ENCODE measurements at regions not wholly inside any gene's neighbourhood (a gene's known extent, or its start where the extent isn't known, plus 50 kb on each side); places are given as distances from the start of the nearest gene placed in this dataset.

DNA sequence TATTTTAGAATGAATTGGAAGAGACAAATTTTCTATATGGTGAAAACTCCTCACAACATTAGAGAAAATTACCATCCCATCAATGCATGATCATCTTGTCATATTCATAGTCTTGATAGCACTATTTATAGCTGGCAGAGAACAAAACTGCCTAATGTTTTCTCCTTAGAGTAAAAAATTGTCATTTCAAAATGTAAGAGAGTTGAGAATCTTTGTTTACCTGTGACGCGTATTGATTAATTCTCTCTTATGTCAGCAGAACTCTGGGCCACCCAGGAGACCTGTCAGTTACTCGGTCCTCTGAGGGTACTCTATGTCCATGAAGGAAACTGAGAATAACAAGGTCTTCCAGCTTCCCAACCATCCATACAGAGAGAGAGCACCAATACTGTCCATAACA is 381.4 kb upstream of the ZP4 start:
- Histone ChIP-seq H3K4me3 (ENCODE audit: low read depth, low read length) (no peak overlapping the region), H3K36me3 (ENCODE audit: control insufficient read depth, insufficient read depth, low read length) (no peaks in the 10 kb centered on the region), H3K27me3 (ENCODE audit: control insufficient read depth, insufficient read depth, low read length) (no peaks in the 10 kb centered on the region)
- FAIRE-seq (no peak), DNase-seq (ENCODE audit: low read depth) (no peak)
- TF ChIP-seq, protein P1, sequence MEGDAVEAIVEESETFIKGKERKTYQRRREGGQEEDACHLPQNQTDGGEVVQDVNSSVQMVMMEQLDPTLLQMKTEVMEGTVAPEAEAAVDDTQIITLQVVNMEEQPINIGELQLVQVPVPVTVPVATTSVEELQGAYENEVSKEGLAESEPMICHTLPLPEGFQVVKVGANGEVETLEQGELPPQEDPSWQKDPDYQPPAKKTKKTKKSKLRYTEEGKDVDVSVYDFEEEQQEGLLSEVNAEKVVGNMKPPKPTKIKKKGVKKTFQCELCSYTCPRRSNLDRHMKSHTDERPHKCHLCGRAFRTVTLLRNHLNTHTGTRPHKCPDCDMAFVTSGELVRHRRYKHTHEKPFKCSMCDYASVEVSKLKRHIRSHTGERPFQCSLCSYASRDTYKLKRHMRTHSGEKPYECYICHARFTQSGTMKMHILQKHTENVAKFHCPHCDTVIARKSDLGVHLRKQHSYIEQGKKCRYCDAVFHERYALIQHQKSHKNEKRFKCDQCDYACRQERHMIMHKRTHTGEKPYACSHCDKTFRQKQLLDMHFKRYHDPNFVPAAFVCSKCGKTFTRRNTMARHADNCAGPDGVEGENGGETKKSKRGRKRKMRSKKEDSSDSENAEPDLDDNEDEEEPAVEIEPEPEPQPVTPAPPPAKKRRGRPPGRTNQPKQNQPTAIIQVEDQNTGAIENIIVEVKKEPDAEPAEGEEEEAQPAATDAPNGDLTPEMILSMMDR (IDR thresholded peaks at IDR 0.05; ENCODE audit: insufficient read depth, low read length, severe bottlenecking), result no peak

DNA sequence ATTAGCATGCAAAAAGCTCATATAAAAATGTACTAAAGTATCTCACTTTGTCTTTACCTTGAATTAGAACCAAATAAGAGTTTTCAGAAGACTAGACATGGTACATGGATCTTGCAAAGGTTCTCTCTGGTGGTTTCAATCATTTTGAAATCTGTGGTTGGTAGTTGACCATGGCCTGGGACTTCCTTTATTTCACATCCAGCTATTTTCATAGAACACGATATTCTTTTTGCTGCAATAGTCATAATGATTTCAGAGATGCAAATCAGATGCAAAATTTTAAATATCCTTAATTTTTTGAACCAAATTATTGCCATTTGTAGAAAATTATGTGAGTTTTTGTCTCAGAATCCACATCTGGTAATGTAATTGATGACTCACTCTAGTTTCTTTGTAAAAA is 375.1 kb upstream of the ZP4 start:
- TF ChIP-seq, protein P1 (IDR thresholded peaks at IDR 0.05; ENCODE audit: insufficient read depth, low read length, severe bottlenecking), result no peak
- no peak for DNase-seq (ENCODE audit: low read depth)
- H3K27me3 ChIP-seq (ENCODE audit: control insufficient read depth, insufficient read depth, low read length), result no peaks in the 10 kb centered on the region
- H3K4me3 ChIP-seq (ENCODE audit: low read depth, low read length), result no peak overlapping the region
- H3K36me3 ChIP-seq (ENCODE audit: control insufficient read depth, insufficient read depth, low read length), result no peaks in the 10 kb centered on the region
- no peak for FAIRE-seq

DNA sequence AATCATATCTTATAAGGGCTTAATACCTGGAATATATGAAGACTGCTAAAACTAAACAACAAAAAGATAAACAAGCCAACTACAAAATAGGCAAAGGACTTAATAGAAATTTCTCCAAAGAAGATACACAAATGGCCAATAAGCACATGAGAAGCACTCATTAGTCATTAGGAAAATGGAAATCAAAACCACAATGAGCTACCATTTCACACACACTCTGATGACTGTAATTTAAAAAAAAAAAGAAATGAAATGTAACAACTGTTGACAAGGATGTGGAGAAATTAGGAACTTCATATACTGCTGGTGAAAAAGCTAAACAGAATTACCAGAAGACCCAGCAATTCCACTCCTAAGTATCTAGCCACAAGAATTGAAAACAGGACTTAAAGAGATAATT is 374.2 kb upstream of the ZP4 start:
- TF ChIP-seq, protein P1 (IDR thresholded peaks at IDR 0.05; ENCODE audit: insufficient read depth, low read length, severe bottlenecking), result no peak
- DNase-seq (ENCODE audit: low read depth) (no peak), FAIRE-seq (no peak)
- Histone ChIP-seq H3K36me3 (ENCODE audit: control insufficient read depth, insufficient read depth, low read length) (no peaks in the 10 kb centered on the region), H3K4me3 (ENCODE audit: low read depth, low read length) (no peak overlapping the region), H3K27me3 (ENCODE audit: control insufficient read depth, insufficient read depth, low read length) (no peaks in the 10 kb centered on the region)

DNA sequence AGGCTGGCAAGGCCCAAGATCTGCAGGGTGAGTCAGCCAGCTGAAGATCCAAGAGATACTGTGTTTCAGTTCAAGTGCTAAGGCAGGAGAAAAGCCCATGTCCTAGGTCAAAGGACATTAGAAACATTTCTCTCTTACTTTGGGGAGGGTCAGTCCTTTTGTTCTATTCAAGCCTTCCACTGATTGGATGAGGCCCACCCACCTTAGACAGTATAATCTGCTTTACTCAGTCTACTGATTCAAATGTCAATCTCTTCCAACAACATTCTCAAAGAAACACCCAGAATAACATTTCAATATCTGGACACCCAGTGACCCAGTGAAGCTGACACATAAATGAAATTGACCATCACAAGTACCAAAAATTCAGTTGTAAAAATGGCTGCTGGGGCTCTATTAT is 367.8 kb upstream of the ZP4 start:
- Histone ChIP-seq H3K36me3 (ENCODE audit: control insufficient read depth, insufficient read depth, low read length) (no peaks in the 10 kb centered on the region), H3K27me3 (ENCODE audit: control insufficient read depth, insufficient read depth, low read length) (no peaks in the 10 kb centered on the region), H3K4me3 (ENCODE audit: low read depth, low read length) (no peak overlapping the region)
- FAIRE-seq (no peak), DNase-seq (ENCODE audit: low read depth) (no peak)
- TF ChIP-seq, protein P1 (IDR thresholded peaks at IDR 0.05; ENCODE audit: insufficient read depth, low read length, severe bottlenecking), result no peak

DNA sequence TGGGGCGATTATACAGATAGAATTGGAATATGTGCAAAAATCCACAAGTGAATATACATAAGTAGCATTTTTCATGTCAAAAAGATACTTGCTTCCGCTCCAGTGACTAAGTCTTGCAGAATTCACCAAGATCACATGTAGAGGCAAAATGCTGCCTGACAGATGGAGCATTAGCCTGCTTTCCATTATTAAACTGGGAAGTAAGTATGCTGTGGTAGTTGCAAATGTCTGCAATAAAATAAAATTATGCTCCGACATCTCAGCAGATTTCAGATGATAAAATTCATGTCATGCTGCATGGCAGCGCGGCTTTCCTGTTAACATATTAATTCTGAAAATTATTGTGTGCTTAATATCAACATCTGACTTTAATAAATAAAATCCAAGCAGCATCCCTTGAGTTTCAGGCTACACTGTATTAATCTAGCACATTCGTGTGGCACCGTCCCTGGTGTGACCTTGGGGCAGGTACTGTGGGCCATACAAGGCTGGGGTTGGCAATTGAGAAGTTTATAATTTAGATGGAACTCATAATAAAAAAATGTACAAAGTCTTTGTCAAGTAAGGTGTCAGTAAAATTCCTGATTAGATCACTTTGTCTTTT is 366.4 kb upstream of the ZP4 start:
- Histone ChIP-seq H3K27me3 (ENCODE audit: control insufficient read depth, insufficient read depth, low read length) (no peaks in the 10 kb centered on the region), H3K4me3 (ENCODE audit: low read depth, low read length) (no peak overlapping the region), H3K36me3 (ENCODE audit: control insufficient read depth, insufficient read depth, low read length) (no peaks in the 10 kb centered on the region)
- TF ChIP-seq, protein P1 (IDR thresholded peaks at IDR 0.05; ENCODE audit: insufficient read depth, low read length, severe bottlenecking), result no peak
- DNase-seq (ENCODE audit: low read depth) (no peak), FAIRE-seq (no peak)

DNA sequence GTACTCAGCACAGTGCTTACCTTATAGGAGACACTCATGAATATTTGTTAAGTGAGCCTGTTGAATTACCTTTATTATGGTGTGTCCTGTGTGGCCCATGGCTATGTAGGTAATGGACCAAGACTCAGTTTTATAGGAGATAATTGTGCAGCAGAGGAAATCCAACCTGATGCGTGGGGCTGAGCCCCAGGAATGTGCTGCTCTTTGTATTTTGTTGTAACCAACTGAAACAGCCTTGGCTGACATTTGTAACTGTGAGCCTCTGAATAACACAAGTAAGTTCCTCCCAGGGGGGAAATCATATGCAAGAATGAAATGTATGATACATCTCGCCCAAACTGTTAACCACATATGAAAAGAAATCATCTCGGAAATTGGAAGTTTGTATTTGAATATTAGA is 364.2 kb upstream of the ZP4 start:
- no peak for FAIRE-seq
- TF ChIP-seq, protein P1 (IDR thresholded peaks at IDR 0.05; ENCODE audit: insufficient read depth, low read length, severe bottlenecking), result no peak
- Histone ChIP-seq H3K27me3 (ENCODE audit: control insufficient read depth, insufficient read depth, low read length) (no peaks in the 10 kb centered on the region), H3K36me3 (ENCODE audit: control insufficient read depth, insufficient read depth, low read length) (no peaks in the 10 kb centered on the region), H3K4me3 (ENCODE audit: low read depth, low read length) (no peak overlapping the region)
- no peak for DNase-seq (ENCODE audit: low read depth)
